ENCODE measurements at regions not wholly inside any gene's neighbourhood (a gene's known extent, or its start where the extent isn't known, plus 50 kb on each side); places are given as distances from the start of the nearest gene placed in this dataset.

- Histone ChIP-seq H3K36me3 (ENCODE audit: control insufficient read depth, insufficient read depth, low read length) (no peaks in the 10 kb centered on the region), H3K4me3 (ENCODE audit: low read depth, low read length) (no peak overlapping the region), H3K27me3 (ENCODE audit: control insufficient read depth, insufficient read depth, low read length) (no peaks in the 10 kb centered on the region; the same call in 1 of the 2 replicates)
- CTCF ChIA-PET, result interaction anchor here (0.7 to 4.9 kb wide), 20 partner anchors 9 to 490 kb away, joined by 3 to 90 read pairs (median 5); partner anchors contain the start of gene EFNB1
- POLR2A ChIA-PET, result no interaction called here
- TF ChIP-seq CTCF (IDR thresholded peaks at IDR 0.05; ENCODE audit: insufficient read depth, low read depth, low read length), result peak; percentile 80
- DNase-seq (ENCODE audit: low read depth), result peak; percentile 1
Observed at GRCh38 chrX:69222103-69223090, 57.1 kb upstream of the PJA1 start.

GRCh38 chrX:69221239-69222102 lies 56.2 kb upstream of the PJA1 start:
- POLR2A ChIA-PET, result no interaction called here
- no peak for TF ChIP-seq CTCF (IDR thresholded peaks at IDR 0.05; ENCODE audit: insufficient read depth, low read depth, low read length)
- Histone ChIP-seq H3K36me3 (ENCODE audit: control insufficient read depth, insufficient read depth, low read length) (no peaks in the 10 kb centered on the region), H3K27me3 (ENCODE audit: control insufficient read depth, insufficient read depth, low read length) (no peaks in the 10 kb centered on the region; the same call in 1 of the 2 replicates), H3K4me3 (ENCODE audit: low read depth, low read length) (no peak overlapping the region)
- DNase-seq (ENCODE audit: low read depth), result no peak
- CTCF ChIA-PET, result interaction anchor here (0.7 to 4.9 kb wide), 17 partner anchors 10 to 399 kb away, joined by 3 to 90 read pairs (median 6); partner anchors contain the start of gene EFNB1

GRCh38 chrX:69218407-69218997 lies 53.2 kb upstream of the PJA1 start:
- no peak for DNase-seq (ENCODE audit: low read depth)
- CTCF ChIA-PET, result interaction anchor here (0.7 to 2.7 kb wide), 4 partner anchors 158 to 395 kb away, joined by 3 to 15 read pairs (median 4); partner anchors contain the start of gene EFNB1
- POLR2A ChIA-PET, result no interaction called here
- no peak for TF ChIP-seq CTCF (IDR thresholded peaks at IDR 0.05; ENCODE audit: insufficient read depth, low read depth, low read length)
- Histone ChIP-seq H3K27me3 (ENCODE audit: control insufficient read depth, insufficient read depth, low read length) (no peaks in the 10 kb centered on the region; the same call in 1 of the 2 replicates), H3K36me3 (ENCODE audit: control insufficient read depth, insufficient read depth, low read length) (no peaks in the 10 kb centered on the region), H3K4me3 (ENCODE audit: low read depth, low read length) (no peak overlapping the region)

GRCh38 chrX:69216911-69217310 lies 51.7 kb upstream of the PJA1 start:
- Histone ChIP-seq H3K36me3 (ENCODE audit: control insufficient read depth, insufficient read depth, low read length) (no peaks in the 10 kb centered on the region), H3K27me3 (ENCODE audit: control insufficient read depth, insufficient read depth, low read length) (no peaks in the 10 kb centered on the region; the same call in 1 of the 2 replicates), H3K4me3 (ENCODE audit: low read depth, low read length) (no peak overlapping the region)
- no peak for TF ChIP-seq CTCF (IDR thresholded peaks at IDR 0.05; ENCODE audit: insufficient read depth, low read depth, low read length)
- CTCF ChIA-PET, result interaction anchor here (0.9 to 1.6 kb wide), 2 partner anchors 26 to 389 kb away, joined by 3 to 6 read pairs; no protein-coding TSS in a partner anchor
- POLR2A ChIA-PET, result interaction anchor here (0.6 kb wide), 1 partner anchor 10 kb away, joined by 8 read pairs; no protein-coding TSS in a partner anchor
- no peak for DNase-seq (ENCODE audit: low read depth)

All from BJ (cell line).